ENCODE measurements at regions not wholly inside any gene's neighbourhood (a gene's known extent, or its start where the extent isn't known, plus 50 kb on each side); places are given as distances from the start of the nearest gene placed in this dataset.

DNA sequence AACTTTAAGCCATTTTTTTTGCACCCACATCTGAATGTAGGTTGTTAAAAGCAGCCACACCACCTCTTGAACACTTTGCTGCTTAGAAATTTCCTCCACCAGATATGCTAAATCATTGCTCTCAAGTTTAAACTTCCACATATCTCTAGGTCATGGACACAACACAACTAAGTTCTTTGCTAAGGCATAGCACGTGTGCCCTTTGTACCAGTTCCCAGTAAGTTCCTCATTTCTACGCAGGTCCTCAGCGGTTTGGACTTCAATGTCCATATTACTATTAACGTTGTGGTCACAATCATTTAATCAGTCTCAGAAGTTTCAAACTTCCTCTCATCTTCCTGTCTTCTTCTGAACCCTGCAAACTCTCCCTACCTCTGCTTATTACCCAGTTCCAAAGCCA lies 661.6 kb upstream of the PKN2 start:
- Mint-ChIP-seq H3K27ac (no peak overlapping the region), H3K4me1 (peaks cover 18% of the 10 kb centered on the region), H3K36me3 (peaks cover 12% of the 10 kb centered on the region), H3K9me3 (peaks cover 32% of the 10 kb centered on the region), H3K4me3 (no peak overlapping the region), H3K27me3 (ENCODE audit: low read depth) (no peaks in the 10 kb centered on the region)
- DNase-seq (ENCODE audit: low spot score) = no peak
- ChIA-PET POLR2A (no interaction called here), CTCF (no interaction called here)
- no peak for TF ChIP-seq SOX15 (CRISPR knock-in tag; IDR thresholded peaks at IDR 0.05)
- TF ChIP-seq NR3C1 (CRISPR knock-in tag; conservative IDR thresholded peaks at IDR 0.05; ENCODE audit: low read depth) = no peak
- TF ChIP-seq, protein P1, sequence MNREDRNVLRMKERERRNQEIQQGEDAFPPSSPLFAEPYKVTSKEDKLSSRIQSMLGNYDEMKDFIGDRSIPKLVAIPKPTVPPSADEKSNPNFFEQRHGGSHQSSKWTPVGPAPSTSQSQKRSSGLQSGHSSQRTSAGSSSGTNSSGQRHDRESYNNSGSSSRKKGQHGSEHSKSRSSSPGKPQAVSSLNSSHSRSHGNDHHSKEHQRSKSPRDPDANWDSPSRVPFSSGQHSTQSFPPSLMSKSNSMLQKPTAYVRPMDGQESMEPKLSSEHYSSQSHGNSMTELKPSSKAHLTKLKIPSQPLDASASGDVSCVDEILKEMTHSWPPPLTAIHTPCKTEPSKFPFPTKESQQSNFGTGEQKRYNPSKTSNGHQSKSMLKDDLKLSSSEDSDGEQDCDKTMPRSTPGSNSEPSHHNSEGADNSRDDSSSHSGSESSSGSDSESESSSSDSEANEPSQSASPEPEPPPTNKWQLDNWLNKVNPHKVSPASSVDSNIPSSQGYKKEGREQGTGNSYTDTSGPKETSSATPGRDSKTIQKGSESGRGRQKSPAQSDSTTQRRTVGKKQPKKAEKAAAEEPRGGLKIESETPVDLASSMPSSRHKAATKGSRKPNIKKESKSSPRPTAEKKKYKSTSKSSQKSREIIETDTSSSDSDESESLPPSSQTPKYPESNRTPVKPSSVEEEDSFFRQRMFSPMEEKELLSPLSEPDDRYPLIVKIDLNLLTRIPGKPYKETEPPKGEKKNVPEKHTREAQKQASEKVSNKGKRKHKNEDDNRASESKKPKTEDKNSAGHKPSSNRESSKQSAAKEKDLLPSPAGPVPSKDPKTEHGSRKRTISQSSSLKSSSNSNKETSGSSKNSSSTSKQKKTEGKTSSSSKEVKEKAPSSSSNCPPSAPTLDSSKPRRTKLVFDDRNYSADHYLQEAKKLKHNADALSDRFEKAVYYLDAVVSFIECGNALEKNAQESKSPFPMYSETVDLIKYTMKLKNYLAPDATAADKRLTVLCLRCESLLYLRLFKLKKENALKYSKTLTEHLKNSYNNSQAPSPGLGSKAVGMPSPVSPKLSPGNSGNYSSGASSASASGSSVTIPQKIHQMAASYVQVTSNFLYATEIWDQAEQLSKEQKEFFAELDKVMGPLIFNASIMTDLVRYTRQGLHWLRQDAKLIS (CRISPR knock-in tag; IDR thresholded peaks at IDR 0.05; ENCODE audit: borderline replicate concordance) = no peak
- no peak for TF ChIP-seq NR1H2 (CRISPR knock-in tag; IDR thresholded peaks at IDR 0.05)
- TF ChIP-seq, protein P2, sequence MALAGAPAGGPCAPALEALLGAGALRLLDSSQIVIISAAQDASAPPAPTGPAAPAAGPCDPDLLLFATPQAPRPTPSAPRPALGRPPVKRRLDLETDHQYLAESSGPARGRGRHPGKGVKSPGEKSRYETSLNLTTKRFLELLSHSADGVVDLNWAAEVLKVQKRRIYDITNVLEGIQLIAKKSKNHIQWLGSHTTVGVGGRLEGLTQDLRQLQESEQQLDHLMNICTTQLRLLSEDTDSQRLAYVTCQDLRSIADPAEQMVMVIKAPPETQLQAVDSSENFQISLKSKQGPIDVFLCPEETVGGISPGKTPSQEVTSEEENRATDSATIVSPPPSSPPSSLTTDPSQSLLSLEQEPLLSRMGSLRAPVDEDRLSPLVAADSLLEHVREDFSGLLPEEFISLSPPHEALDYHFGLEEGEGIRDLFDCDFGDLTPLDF (CRISPR knock-in tag; IDR thresholded peaks at IDR 0.05) = no peak
- TF ChIP-seq RELA (CRISPR knock-in tag; IDR thresholded peaks at IDR 0.05; ENCODE audit: borderline replicate concordance) = no peak
- TF ChIP-seq TEAD1 (CRISPR knock-in tag; IDR thresholded peaks at IDR 0.05) = no peak
- no peak for TF ChIP-seq TEAD4 (CRISPR knock-in tag; IDR thresholded peaks at IDR 0.05)
- no peak for TF ChIP-seq SMAD4 (CRISPR knock-in tag; IDR thresholded peaks at IDR 0.05)
- TF ChIP-seq, protein P3, sequence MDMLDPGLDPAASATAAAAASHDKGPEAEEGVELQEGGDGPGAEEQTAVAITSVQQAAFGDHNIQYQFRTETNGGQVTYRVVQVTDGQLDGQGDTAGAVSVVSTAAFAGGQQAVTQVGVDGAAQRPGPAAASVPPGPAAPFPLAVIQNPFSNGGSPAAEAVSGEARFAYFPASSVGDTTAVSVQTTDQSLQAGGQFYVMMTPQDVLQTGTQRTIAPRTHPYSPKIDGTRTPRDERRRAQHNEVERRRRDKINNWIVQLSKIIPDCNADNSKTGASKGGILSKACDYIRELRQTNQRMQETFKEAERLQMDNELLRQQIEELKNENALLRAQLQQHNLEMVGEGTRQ (CRISPR knock-in tag; IDR thresholded peaks at IDR 0.05) = no peak
- TF ChIP-seq, protein P4, sequence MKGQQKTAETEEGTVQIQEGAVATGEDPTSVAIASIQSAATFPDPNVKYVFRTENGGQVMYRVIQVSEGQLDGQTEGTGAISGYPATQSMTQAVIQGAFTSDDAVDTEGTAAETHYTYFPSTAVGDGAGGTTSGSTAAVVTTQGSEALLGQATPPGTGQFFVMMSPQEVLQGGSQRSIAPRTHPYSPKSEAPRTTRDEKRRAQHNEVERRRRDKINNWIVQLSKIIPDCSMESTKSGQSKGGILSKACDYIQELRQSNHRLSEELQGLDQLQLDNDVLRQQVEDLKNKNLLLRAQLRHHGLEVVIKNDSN (CRISPR knock-in tag; IDR thresholded peaks at IDR 0.05) = no peak
- no peak for TF ChIP-seq HMGA2 (CRISPR knock-in tag; IDR thresholded peaks at IDR 0.05)
- no peak for TF ChIP-seq EMX1 (CRISPR knock-in tag; IDR thresholded peaks at IDR 0.05)
- no peak for TF ChIP-seq GABPB1 (CRISPR knock-in tag; IDR thresholded peaks at IDR 0.05)
- ATAC-seq = no peak

DNA sequence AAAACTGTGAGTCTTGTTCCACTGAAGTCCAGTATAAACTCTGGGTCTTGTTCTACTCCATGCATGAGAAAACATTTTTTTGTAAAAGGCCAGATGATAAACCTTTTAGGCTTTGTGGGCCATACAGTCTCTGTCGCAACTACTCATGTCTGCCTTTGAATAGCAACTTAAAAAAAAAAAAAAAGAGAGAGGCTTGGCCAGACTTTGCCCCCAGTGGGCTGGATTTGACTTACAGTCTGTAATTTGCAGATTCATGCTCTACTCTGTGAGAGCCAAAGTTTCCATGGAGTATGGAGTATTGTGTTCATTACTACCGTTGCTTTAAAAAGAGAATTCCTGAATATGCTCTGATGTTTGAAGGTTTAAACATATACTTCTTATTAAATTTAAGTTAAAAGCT lies 654.9 kb upstream of the PKN2 start:
- peaks cover 33% of the 10 kb centered on the region for H3K9me3 Mint-ChIP-seq
- POLR2A ChIA-PET = no interaction called here
- no peak overlapping the region for H3K27ac Mint-ChIP-seq
- H3K4me3 Mint-ChIP-seq = no peak overlapping the region
- CTCF ChIA-PET = interaction anchor here (0.6 to 1.9 kb wide), 8 partner anchors 17 to 698 kb away, joined by 3 to 17 read pairs (median 4); no protein-coding TSS in a partner anchor
- no peaks in the 10 kb centered on the region for H3K27me3 Mint-ChIP-seq (ENCODE audit: low read depth)
- ATAC-seq (peak; percentile 82), DNase-seq (ENCODE audit: low spot score) (no peak)
- peaks cover 12% of the 10 kb centered on the region for H3K36me3 Mint-ChIP-seq
- H3K4me1 Mint-ChIP-seq = peaks cover 22% of the 10 kb centered on the region
- TF ChIP-seq ZNF232 (CRISPR knock-in tag; IDR thresholded peaks at IDR 0.05) (no peak), ATF1 (CRISPR knock-in tag; IDR thresholded peaks at IDR 0.05) (no peak), SOX15 (CRISPR knock-in tag; IDR thresholded peaks at IDR 0.05) (no peak), CREM (CRISPR knock-in tag; IDR thresholded peaks at IDR 0.05) (no peak), ESRRA (CRISPR knock-in tag; IDR thresholded peaks at IDR 0.05; ENCODE audit: borderline replicate concordance) (no peak), CBFB (CRISPR knock-in tag; IDR thresholded peaks at IDR 0.05; ENCODE audit: low read depth) (no peak)
- TF ChIP-seq, protein P3 (CRISPR knock-in tag; IDR thresholded peaks at IDR 0.05) = no peak
- TF ChIP-seq, protein P5, sequence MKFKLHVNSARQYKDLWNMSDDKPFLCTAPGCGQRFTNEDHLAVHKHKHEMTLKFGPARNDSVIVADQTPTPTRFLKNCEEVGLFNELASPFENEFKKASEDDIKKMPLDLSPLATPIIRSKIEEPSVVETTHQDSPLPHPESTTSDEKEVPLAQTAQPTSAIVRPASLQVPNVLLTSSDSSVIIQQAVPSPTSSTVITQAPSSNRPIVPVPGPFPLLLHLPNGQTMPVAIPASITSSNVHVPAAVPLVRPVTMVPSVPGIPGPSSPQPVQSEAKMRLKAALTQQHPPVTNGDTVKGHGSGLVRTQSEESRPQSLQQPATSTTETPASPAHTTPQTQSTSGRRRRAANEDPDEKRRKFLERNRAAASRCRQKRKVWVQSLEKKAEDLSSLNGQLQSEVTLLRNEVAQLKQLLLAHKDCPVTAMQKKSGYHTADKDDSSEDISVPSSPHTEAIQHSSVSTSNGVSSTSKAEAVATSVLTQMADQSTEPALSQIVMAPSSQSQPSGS (CRISPR knock-in tag; IDR thresholded peaks at IDR 0.05; ENCODE audit: borderline replicate concordance, low read depth) = no peak
- TF ChIP-seq, protein P4 (CRISPR knock-in tag; IDR thresholded peaks at IDR 0.05) = no peak
